C4-2B (cell line): ENCODE measurements at regions not wholly inside any gene's neighbourhood (a gene's known extent, or its start where the extent isn't known, plus 50 kb on each side); places are given as distances from the start of the nearest gene placed in this dataset.

Experiments used
- ZFX ChIP-seq: fragments of 450-650 bp; IDR thresholded peaks from 2 replicates; pipeline ENCODE4 v1.6.1; 2017
- TF ChIP-seq, protein P1 (sequence below): fragments of 450-650 bp; conservative IDR thresholded peaks from 2 replicates; pipeline ENCODE4 v1.5.1; 2017; ENCODE audit warnings: mild to moderate bottlenecking

- TF ChIP-seq, protein P1, sequence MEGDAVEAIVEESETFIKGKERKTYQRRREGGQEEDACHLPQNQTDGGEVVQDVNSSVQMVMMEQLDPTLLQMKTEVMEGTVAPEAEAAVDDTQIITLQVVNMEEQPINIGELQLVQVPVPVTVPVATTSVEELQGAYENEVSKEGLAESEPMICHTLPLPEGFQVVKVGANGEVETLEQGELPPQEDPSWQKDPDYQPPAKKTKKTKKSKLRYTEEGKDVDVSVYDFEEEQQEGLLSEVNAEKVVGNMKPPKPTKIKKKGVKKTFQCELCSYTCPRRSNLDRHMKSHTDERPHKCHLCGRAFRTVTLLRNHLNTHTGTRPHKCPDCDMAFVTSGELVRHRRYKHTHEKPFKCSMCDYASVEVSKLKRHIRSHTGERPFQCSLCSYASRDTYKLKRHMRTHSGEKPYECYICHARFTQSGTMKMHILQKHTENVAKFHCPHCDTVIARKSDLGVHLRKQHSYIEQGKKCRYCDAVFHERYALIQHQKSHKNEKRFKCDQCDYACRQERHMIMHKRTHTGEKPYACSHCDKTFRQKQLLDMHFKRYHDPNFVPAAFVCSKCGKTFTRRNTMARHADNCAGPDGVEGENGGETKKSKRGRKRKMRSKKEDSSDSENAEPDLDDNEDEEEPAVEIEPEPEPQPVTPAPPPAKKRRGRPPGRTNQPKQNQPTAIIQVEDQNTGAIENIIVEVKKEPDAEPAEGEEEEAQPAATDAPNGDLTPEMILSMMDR, result no peak
- TF ChIP-seq ZFX, result no peak
Observed at GRCh38 chr2:133843551-133843950, 275.3 kb upstream of the NCKAP5 start.
